GM13976 (cell line): ENCODE measurements at regions not wholly inside any gene's neighbourhood (a gene's known extent, or its start where the extent isn't known, plus 50 kb on each side); places are given as distances from the start of the nearest gene placed in this dataset.

ENCODE experiments used
- DNase-seq: peaks from one replicate; pipeline ENCODE4 v3.0.0; 2012; ENCODE audit warnings: low spot score
- CTCF ChIP-seq: IDR thresholded peaks from 2 replicates; pipeline ENCODE4 v1.5.1; 2012; ENCODE audit warnings: borderline replicate concordance, mild to moderate bottlenecking; ENCODE audit not compliant: insufficient read depth; ENCODE audit errors: extremely low read depth, missing control alignments, control extremely low read depth
- in situ Hi-C: fragments of 300-500 bp; cut with MboI; formaldehyde crosslinking; loops from one replicate; pipeline ENCODE4 v1.12.0; 2022; ENCODE audit warnings: low sequenced_read_pairs, mixed read lengths, inconsistent platforms; ENCODE audit not compliant: unreplicated experiment

- no peak for TF ChIP-seq CTCF
- no peak for DNase-seq
- in situ Hi-C loops, result no loop called here
Observed at GRCh38 chr3:135802171-135802570, 163.4 kb upstream of the PPP2R3A start.

- TF ChIP-seq CTCF, result no peak
- no peak for DNase-seq
- in situ Hi-C loops, result no loop called here
Observed at GRCh38 chr3:135803028-135803692, 162.4 kb upstream of the PPP2R3A start.

- no peak for TF ChIP-seq CTCF
- no peak for DNase-seq
- in situ Hi-C loops, result no loop called here
Observed at GRCh38 chr3:135805752-135806151, 159.8 kb upstream of the PPP2R3A start.

- in situ Hi-C loops, result no loop called here
- DNase-seq, result no peak
Observed at GRCh38 chr3:135806317-135806716, 159.2 kb upstream of the PPP2R3A start.

GRCh38 chr3:135807879-135808278 lies 157.6 kb upstream of the PPP2R3A start:
- in situ Hi-C loops, result no loop called here
- no peak for DNase-seq
- TF ChIP-seq CTCF, result no peak

More at GRCh38 chr3:135806317-135806716, 159.2 kb upstream of the PPP2R3A start:
- TF ChIP-seq CTCF, result no peak

GRCh38 chr3:135809021-135809634 lies 156.4 kb upstream of the PPP2R3A start:
- no peak for DNase-seq
- in situ Hi-C loops, result no loop called here
- no peak for TF ChIP-seq CTCF
